ENCODE measurements at regions not wholly inside any gene's neighbourhood (a gene's known extent, or its start where the extent isn't known, plus 50 kb on each side); places are given as distances from the start of the nearest gene placed in this dataset.

DNA sequence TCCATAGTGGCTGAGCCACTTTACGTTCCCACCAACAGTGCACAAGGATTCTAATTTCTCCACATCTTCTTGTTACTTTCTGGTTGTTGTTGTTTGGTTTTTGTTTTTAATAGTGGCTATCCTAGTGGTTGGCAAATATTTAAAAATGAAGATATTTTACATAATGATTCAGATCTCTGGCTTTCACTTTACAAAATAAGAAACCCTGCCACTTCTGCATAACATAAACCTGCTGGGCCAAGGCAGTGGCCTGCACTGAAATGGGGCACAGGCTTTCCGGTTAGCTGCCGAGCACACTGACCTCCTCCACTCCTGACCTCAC lies 320.4 kb downstream of the RPS6KC1 start:
- TF ChIP-seq, protein P1, sequence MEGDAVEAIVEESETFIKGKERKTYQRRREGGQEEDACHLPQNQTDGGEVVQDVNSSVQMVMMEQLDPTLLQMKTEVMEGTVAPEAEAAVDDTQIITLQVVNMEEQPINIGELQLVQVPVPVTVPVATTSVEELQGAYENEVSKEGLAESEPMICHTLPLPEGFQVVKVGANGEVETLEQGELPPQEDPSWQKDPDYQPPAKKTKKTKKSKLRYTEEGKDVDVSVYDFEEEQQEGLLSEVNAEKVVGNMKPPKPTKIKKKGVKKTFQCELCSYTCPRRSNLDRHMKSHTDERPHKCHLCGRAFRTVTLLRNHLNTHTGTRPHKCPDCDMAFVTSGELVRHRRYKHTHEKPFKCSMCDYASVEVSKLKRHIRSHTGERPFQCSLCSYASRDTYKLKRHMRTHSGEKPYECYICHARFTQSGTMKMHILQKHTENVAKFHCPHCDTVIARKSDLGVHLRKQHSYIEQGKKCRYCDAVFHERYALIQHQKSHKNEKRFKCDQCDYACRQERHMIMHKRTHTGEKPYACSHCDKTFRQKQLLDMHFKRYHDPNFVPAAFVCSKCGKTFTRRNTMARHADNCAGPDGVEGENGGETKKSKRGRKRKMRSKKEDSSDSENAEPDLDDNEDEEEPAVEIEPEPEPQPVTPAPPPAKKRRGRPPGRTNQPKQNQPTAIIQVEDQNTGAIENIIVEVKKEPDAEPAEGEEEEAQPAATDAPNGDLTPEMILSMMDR (IDR thresholded peaks at IDR 0.05), result no peak
- TF ChIP-seq POLR2A (IDR thresholded peaks at IDR 0.05), result no peak
